GM06990 (cell line): ENCODE measurements at regions not wholly inside any gene's neighbourhood (a gene's known extent, or its start where the extent isn't known, plus 50 kb on each side); places are given as distances from the start of the nearest gene placed in this dataset.
A peak's percentile ranks its signal among the peaks of the same experiment; 100 is the strongest.

Source experiments
- DNase-seq: peaks from one replicate; pipeline ENCODE4 v3.0.0-alpha.2; 2011; ENCODE audit not compliant: insufficient read length; ENCODE audit errors: extremely low read depth
- H3K27me3 ChIP-seq: replicated peaks from 2 replicates; pipeline ENCODE4 v1.6.0; 2011; ENCODE audit warnings: low read length; ENCODE audit not compliant: control insufficient read depth, insufficient read depth
- H3K36me3 ChIP-seq: 2 replicates; pipeline ENCODE4 v1.5.1; 2011; ENCODE audit warnings: low read length; ENCODE audit not compliant: control insufficient read depth, insufficient read depth
- H3K4me3 ChIP-seq: replicated peaks from 2 replicates; pipeline ENCODE4 v1.5.1; 2011; ENCODE audit warnings: low read depth, mild to moderate bottlenecking, control low read depth, low read length
- CTCF ChIP-seq: IDR thresholded peaks from 2 replicates; pipeline ENCODE4 v1.5.1; 2011; ENCODE audit warnings: low read length, control low read depth, mild to moderate bottlenecking, inconsistent platforms; ENCODE audit not compliant: insufficient read depth, poor library complexity, severe bottlenecking

- no peak for TF ChIP-seq CTCF
- Histone ChIP-seq H3K27me3 (no peaks in the 10 kb centered on the region; the same call in none of the 2 replicates), H3K36me3 (no peaks in the 10 kb centered on the region), H3K4me3 (no peak overlapping the region)
- no peak for DNase-seq
These were observed 209.9 kb upstream of the ROPN1 start for GRCh38 chr3:124201786-124202185.

- no peak for DNase-seq
- H3K36me3 ChIP-seq = no peaks in the 10 kb centered on the region
- no peak overlapping the region for H3K4me3 ChIP-seq
- H3K27me3 ChIP-seq = no peaks in the 10 kb centered on the region; the same call in none of the 2 replicates
- TF ChIP-seq CTCF = no peak
These were observed 210.8 kb upstream of the ROPN1 start for GRCh38 chr3:124202754-124203153.

- TF ChIP-seq CTCF = no peak
- no peak for DNase-seq
- H3K4me3 ChIP-seq = no peak overlapping the region
- H3K27me3 ChIP-seq = no peaks in the 10 kb centered on the region; the same call in none of the 2 replicates
- no peaks in the 10 kb centered on the region for H3K36me3 ChIP-seq
These were observed 211.4 kb upstream of the ROPN1 start for GRCh38 chr3:124203292-124203691.

GRCh38 chr3:124206225-124207055 lies 214.5 kb upstream of the ROPN1 start:
- no peaks in the 10 kb centered on the region for H3K27me3 ChIP-seq
- H3K4me3 ChIP-seq = no peak overlapping the region
- no peak for DNase-seq
- no peak for TF ChIP-seq CTCF
- no peaks in the 10 kb centered on the region for H3K36me3 ChIP-seq

GRCh38 chr3:124207077-124207476 lies 215.2 kb upstream of the ROPN1 start:
- no peak for TF ChIP-seq CTCF
- no peak overlapping the region for H3K4me3 ChIP-seq
- no peaks in the 10 kb centered on the region for H3K36me3 ChIP-seq
- H3K27me3 ChIP-seq = no peaks in the 10 kb centered on the region
- DNase-seq = peak; percentile 6
